ENCODE measurements at regions not wholly inside any gene's neighbourhood (a gene's known extent, or its start where the extent isn't known, plus 50 kb on each side); places are given as distances from the start of the nearest gene placed in this dataset.

DNA sequence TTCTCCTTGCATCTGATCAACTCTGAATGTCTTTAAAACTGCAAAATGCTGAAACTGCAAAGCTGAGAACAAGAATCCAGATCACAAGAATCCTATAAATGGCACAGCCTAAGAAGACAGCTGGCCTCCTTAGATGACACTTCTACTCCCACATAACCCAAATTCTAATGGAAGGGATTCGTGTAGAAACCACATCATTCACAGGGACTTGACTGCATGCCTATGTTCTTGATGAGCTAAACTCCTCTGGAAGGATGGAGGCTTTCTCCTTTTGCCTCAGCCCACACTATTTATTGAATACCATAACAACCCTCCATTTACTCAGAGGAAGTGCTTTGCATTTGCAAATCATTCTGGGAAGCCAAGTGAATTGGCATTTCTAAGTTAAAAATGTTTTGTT lies 252.5 kb upstream of the VWC2 start:
- no peaks in the 10 kb centered on the region for H3K79me2 ChIP-seq (ENCODE audit: low read length)
- H3K4me3 ChIP-seq (ENCODE audit: low read length): no peak overlapping the region
- no peaks in the 10 kb centered on the region for H3K9me3 ChIP-seq (ENCODE audit: low read length)
- no peak overlapping the region for H3K27ac ChIP-seq (ENCODE audit: low read length)
- H3K27me3 ChIP-seq (ENCODE audit: low read length): no peaks in the 10 kb centered on the region
- DNase-seq: no peak
- no peak overlapping the region for H3K4me2 ChIP-seq (ENCODE audit: low read depth, low read length, poor library complexity, severe bottlenecking)
- H4K20me1 ChIP-seq (ENCODE audit: insufficient read depth, low read depth, low read length): no peaks in the 10 kb centered on the region
- no peaks in the 10 kb centered on the region for H3K36me3 ChIP-seq (ENCODE audit: insufficient read depth, low read length)
- H2AFZ ChIP-seq (ENCODE audit: low read length): no peak overlapping the region
- no peak overlapping the region for H3K9ac ChIP-seq (ENCODE audit: low read length)
- peaks cover 8% of the 10 kb centered on the region for H3K4me1 ChIP-seq (ENCODE audit: low read length)
- H3K9me2 ChIP-seq (replicated peaks; ENCODE audit: insufficient read depth, low read length): no peaks in the 10 kb centered on the region

DNA sequence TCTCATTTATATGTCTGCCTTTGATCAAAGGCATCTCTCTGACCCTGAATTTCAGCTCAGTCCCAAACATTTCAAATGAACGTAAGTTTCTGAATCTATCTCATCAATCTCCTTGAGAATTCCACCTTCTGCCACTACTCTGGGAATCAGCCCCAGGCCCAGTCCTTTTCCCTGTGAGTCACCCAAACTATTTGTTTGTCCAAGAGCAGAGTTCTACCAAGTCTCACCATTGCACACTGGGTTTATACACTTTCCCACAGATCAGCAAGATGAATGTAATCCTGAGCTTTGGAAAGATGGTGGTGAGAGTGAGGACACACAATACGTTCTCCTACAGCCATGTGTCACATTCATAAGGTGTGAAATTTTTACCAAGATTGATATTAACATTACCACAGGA lies 251.3 kb upstream of the VWC2 start:
- Histone ChIP-seq H3K9me3 (ENCODE audit: low read length) (no peaks in the 10 kb centered on the region), H3K79me2 (ENCODE audit: low read length) (no peaks in the 10 kb centered on the region), H3K9ac (ENCODE audit: low read length) (no peak overlapping the region), H3K9me2 (replicated peaks; ENCODE audit: insufficient read depth, low read length) (no peaks in the 10 kb centered on the region), H3K27ac (ENCODE audit: low read length) (no peak overlapping the region), H4K20me1 (ENCODE audit: insufficient read depth, low read depth, low read length) (no peaks in the 10 kb centered on the region), H3K4me1 (ENCODE audit: low read length) (peaks cover 8% of the 10 kb centered on the region), H3K4me3 (ENCODE audit: low read length) (no peak overlapping the region), H3K36me3 (ENCODE audit: insufficient read depth, low read length) (no peaks in the 10 kb centered on the region), H3K4me2 (ENCODE audit: low read depth, low read length, poor library complexity, severe bottlenecking) (no peak overlapping the region), H2AFZ (ENCODE audit: low read length) (no peak overlapping the region), H3K27me3 (ENCODE audit: low read length) (no peaks in the 10 kb centered on the region)
- DNase-seq: no peak

- Histone ChIP-seq H3K4me1 (ENCODE audit: low read length) (peaks cover 8% of the 10 kb centered on the region), H2AFZ (ENCODE audit: low read length) (no peak overlapping the region)
Measured at GRCh38 chr7:49523870-49524269, 249.6 kb upstream of the VWC2 start.

GRCh38 chr7:49527182-49527581 lies 246.3 kb upstream of the VWC2 start:
- Histone ChIP-seq H3K9me3 (ENCODE audit: low read length) (no peaks in the 10 kb centered on the region), H3K4me1 (ENCODE audit: low read length) (peaks cover 8% of the 10 kb centered on the region), H3K36me3 (ENCODE audit: insufficient read depth, low read length) (no peaks in the 10 kb centered on the region), H3K79me2 (ENCODE audit: low read length) (no peaks in the 10 kb centered on the region), H3K27me3 (ENCODE audit: low read length) (no peaks in the 10 kb centered on the region), H3K9ac (ENCODE audit: low read length) (no peak overlapping the region), H3K9me2 (replicated peaks; ENCODE audit: insufficient read depth, low read length) (no peaks in the 10 kb centered on the region), H3K4me3 (ENCODE audit: low read length) (no peak overlapping the region), H3K4me2 (ENCODE audit: low read depth, low read length, poor library complexity, severe bottlenecking) (no peak overlapping the region), H2AFZ (ENCODE audit: low read length) (no peak overlapping the region), H4K20me1 (ENCODE audit: insufficient read depth, low read depth, low read length) (no peaks in the 10 kb centered on the region), H3K27ac (ENCODE audit: low read length) (no peak overlapping the region)
- no peak for DNase-seq

More at GRCh38 chr7:49523870-49524269, 249.6 kb upstream of the VWC2 start:
- no peaks in the 10 kb centered on the region for H3K9me3 ChIP-seq (ENCODE audit: low read length)
- H3K4me2 ChIP-seq (ENCODE audit: low read depth, low read length, poor library complexity, severe bottlenecking): no peak overlapping the region
- H3K9me2 ChIP-seq (replicated peaks; ENCODE audit: insufficient read depth, low read length): no peaks in the 10 kb centered on the region
- no peak overlapping the region for H3K27ac ChIP-seq (ENCODE audit: low read length)
- no peaks in the 10 kb centered on the region for H3K36me3 ChIP-seq (ENCODE audit: insufficient read depth, low read length)
- no peak overlapping the region for H3K4me3 ChIP-seq (ENCODE audit: low read length)
- no peaks in the 10 kb centered on the region for H3K27me3 ChIP-seq (ENCODE audit: low read length)
- H4K20me1 ChIP-seq (ENCODE audit: insufficient read depth, low read depth, low read length): no peaks in the 10 kb centered on the region
- H3K9ac ChIP-seq (ENCODE audit: low read length): no peak overlapping the region
- no peaks in the 10 kb centered on the region for H3K79me2 ChIP-seq (ENCODE audit: low read length)
- no peak for DNase-seq

DNA sequence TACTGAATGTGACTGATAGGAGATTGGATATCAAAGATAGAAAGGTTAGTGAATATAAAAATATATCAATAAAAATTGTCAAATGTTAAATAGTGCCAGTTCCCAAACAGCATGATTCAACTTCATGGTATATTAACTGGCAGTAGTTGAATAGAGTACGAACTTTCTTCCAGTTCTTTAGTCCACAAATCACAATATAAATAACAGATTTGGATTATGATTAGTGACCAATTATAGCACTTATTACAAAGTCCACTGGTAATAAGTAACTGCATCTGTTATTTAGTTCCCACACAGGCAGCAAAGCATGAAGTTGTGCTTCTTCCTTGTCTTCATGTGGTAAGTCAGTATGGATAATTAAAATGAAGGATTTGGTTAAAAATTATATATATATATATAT lies 243.0 kb upstream of the VWC2 start:
- no peak overlapping the region for H3K4me2 ChIP-seq (ENCODE audit: low read depth, low read length, poor library complexity, severe bottlenecking)
- no peaks in the 10 kb centered on the region for H3K79me2 ChIP-seq (ENCODE audit: low read length)
- no peak overlapping the region for H3K4me3 ChIP-seq (ENCODE audit: low read length)
- no peaks in the 10 kb centered on the region for H3K36me3 ChIP-seq (ENCODE audit: insufficient read depth, low read length)
- DNase-seq: no peak
- no peaks in the 10 kb centered on the region for H3K27me3 ChIP-seq (ENCODE audit: low read length)
- no peaks in the 10 kb centered on the region for H3K9me3 ChIP-seq (ENCODE audit: low read length)
- H3K9ac ChIP-seq (ENCODE audit: low read length): no peak overlapping the region
- no peak overlapping the region for H3K27ac ChIP-seq (ENCODE audit: low read length)
- H3K9me2 ChIP-seq (replicated peaks; ENCODE audit: insufficient read depth, low read length): no peaks in the 10 kb centered on the region
- no peak overlapping the region for H2AFZ ChIP-seq (ENCODE audit: low read length)
- no peaks in the 10 kb centered on the region for H4K20me1 ChIP-seq (ENCODE audit: insufficient read depth, low read depth, low read length)
- no peaks in the 10 kb centered on the region for H3K4me1 ChIP-seq (ENCODE audit: low read length)

- Histone ChIP-seq H3K4me3 (ENCODE audit: low read length) (no peak overlapping the region), H3K79me2 (ENCODE audit: low read length) (no peaks in the 10 kb centered on the region), H4K20me1 (ENCODE audit: insufficient read depth, low read depth, low read length) (no peaks in the 10 kb centered on the region), H3K27me3 (ENCODE audit: low read length) (no peaks in the 10 kb centered on the region), H3K9ac (ENCODE audit: low read length) (no peak overlapping the region), H3K27ac (ENCODE audit: low read length) (no peak overlapping the region), H2AFZ (ENCODE audit: low read length) (no peak overlapping the region), H3K4me1 (ENCODE audit: low read length) (no peaks in the 10 kb centered on the region), H3K9me2 (replicated peaks; ENCODE audit: insufficient read depth, low read length) (no peaks in the 10 kb centered on the region; the same call in 1 of the 2 replicates), H3K9me3 (ENCODE audit: low read length) (no peaks in the 10 kb centered on the region), H3K36me3 (ENCODE audit: insufficient read depth, low read length) (no peaks in the 10 kb centered on the region), H3K4me2 (ENCODE audit: low read depth, low read length, poor library complexity, severe bottlenecking) (no peak overlapping the region)
- DNase-seq: no peak
Measured at GRCh38 chr7:49563693-49564378, 209.6 kb upstream of the VWC2 start.

- Histone ChIP-seq H3K4me1 (ENCODE audit: low read length) (no peaks in the 10 kb centered on the region), H3K27ac (ENCODE audit: low read length) (no peak overlapping the region), H4K20me1 (ENCODE audit: insufficient read depth, low read depth, low read length) (no peaks in the 10 kb centered on the region), H3K9me3 (ENCODE audit: low read length) (no peaks in the 10 kb centered on the region), H3K79me2 (ENCODE audit: low read length) (no peaks in the 10 kb centered on the region), H3K9ac (ENCODE audit: low read length) (no peak overlapping the region), H3K9me2 (replicated peaks; ENCODE audit: insufficient read depth, low read length) (no peaks in the 10 kb centered on the region; the same call in 1 of the 2 replicates), H3K4me3 (ENCODE audit: low read length) (no peak overlapping the region), H3K36me3 (ENCODE audit: insufficient read depth, low read length) (no peaks in the 10 kb centered on the region), H3K4me2 (ENCODE audit: low read depth, low read length, poor library complexity, severe bottlenecking) (no peak overlapping the region), H3K27me3 (ENCODE audit: low read length) (no peaks in the 10 kb centered on the region), H2AFZ (ENCODE audit: low read length) (no peak overlapping the region)
- no peak for DNase-seq
Measured at GRCh38 chr7:49564379-49564714, 209.1 kb upstream of the VWC2 start.

DNA sequence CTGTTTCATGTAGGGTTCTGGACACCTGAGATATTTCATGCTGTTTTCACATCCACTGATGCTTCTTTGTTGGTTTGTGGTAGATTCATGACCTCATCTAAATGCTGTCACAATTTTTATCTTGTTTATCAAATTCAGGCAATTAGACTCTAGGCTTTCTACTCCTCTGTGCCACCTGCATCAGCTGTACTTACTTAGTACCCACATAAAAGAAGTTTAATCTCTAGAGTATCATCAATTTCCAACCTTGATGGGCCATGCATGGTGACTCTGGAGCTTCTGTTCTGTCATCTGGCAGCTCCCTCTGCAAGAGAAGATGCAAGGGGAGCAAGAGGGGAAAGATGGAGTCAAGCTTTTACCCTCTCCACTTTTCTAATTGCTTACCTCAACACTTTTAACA lies 195.9 kb upstream of the VWC2 start:
- Histone ChIP-seq H2AFZ (ENCODE audit: low read length) (no peak overlapping the region), H3K4me3 (ENCODE audit: low read length) (no peak overlapping the region)

DNA sequence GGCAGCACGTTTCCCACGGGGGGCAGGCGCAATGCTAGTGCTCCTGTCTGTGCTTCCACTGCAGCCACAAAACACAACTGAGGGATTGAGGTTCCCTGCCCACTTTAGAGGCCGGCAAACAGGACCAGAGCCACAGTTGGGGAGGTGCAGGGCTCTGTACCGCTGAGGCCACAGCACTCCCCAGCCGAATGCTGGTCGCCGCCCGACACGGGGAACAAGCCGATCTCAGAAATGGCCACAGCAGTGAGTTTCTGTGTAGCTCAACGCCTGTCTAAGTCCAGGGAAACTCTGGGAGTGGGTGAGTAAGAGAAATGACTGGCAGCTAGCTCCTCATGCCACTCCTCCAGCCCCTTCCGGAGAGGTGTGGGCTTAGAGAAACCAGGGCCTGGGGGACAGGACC lies 194.0 kb upstream of the VWC2 start:
- no peak overlapping the region for H3K9ac ChIP-seq (ENCODE audit: low read length)
- no peak overlapping the region for H3K4me2 ChIP-seq (ENCODE audit: low read depth, low read length, poor library complexity, severe bottlenecking)
- H3K36me3 ChIP-seq (ENCODE audit: insufficient read depth, low read length): no peaks in the 10 kb centered on the region
- no peak for DNase-seq
- H3K4me1 ChIP-seq (ENCODE audit: low read length): no peaks in the 10 kb centered on the region
- no peaks in the 10 kb centered on the region for H3K27me3 ChIP-seq (ENCODE audit: low read length)
- H2AFZ ChIP-seq (ENCODE audit: low read length): no peak overlapping the region
- no peak overlapping the region for H3K4me3 ChIP-seq (ENCODE audit: low read length)
- H4K20me1 ChIP-seq (ENCODE audit: insufficient read depth, low read depth, low read length): no peaks in the 10 kb centered on the region
- H3K27ac ChIP-seq (ENCODE audit: low read length): no peak overlapping the region
- H3K79me2 ChIP-seq (ENCODE audit: low read length): no peaks in the 10 kb centered on the region
- no peaks in the 10 kb centered on the region for H3K9me3 ChIP-seq (ENCODE audit: low read length)
- no peaks in the 10 kb centered on the region for H3K9me2 ChIP-seq (replicated peaks; ENCODE audit: insufficient read depth, low read length)

More for the DNA sequence above, 195.9 kb upstream of the VWC2 start:
- Histone ChIP-seq H3K27ac (ENCODE audit: low read length) (no peak overlapping the region), H3K9me3 (ENCODE audit: low read length) (no peaks in the 10 kb centered on the region), H3K9ac (ENCODE audit: low read length) (no peak overlapping the region), H4K20me1 (ENCODE audit: insufficient read depth, low read depth, low read length) (no peaks in the 10 kb centered on the region), H3K9me2 (replicated peaks; ENCODE audit: insufficient read depth, low read length) (no peaks in the 10 kb centered on the region), H3K36me3 (ENCODE audit: insufficient read depth, low read length) (no peaks in the 10 kb centered on the region), H3K79me2 (ENCODE audit: low read length) (no peaks in the 10 kb centered on the region), H3K4me1 (ENCODE audit: low read length) (no peaks in the 10 kb centered on the region), H3K4me2 (ENCODE audit: low read depth, low read length, poor library complexity, severe bottlenecking) (no peak overlapping the region), H3K27me3 (ENCODE audit: low read length) (no peaks in the 10 kb centered on the region)
- DNase-seq: no peak
